A549 (cell line): ENCODE measurements at regions not wholly inside any gene's neighbourhood (a gene's known extent, or its start where the extent isn't known, plus 50 kb on each side); places are given as distances from the start of the nearest gene placed in this dataset.

Experiments used
- ATAC-seq, 2 experiments: fragments of 200-7000 bp in 1 of 2; fragments of >200 bp in 1 of 2; cut with Nextera tagmentation in 1 of 2; cut with Tn5 transposase in 1 of 2; 3 replicates each; pipeline versions ENCODE4 v1.8.0 to v1.9.1; 2018 to 2020; ENCODE audit warnings: mild to moderate bottlenecking in 1 of 2, moderate library complexity in 1 of 2
- CTCF ChIA-PET: fragments of 300-600 bp; sonication (Branson Sonifier 250); formaldehyde crosslinking; extraction: SDS; loops from one replicate; lab custom pipeline; 2021; ENCODE audit warnings: antibody characterized with exemption, inconsistent platforms; lab: Yijun Ruan, JAX
- POLR2A ChIA-PET: fragments of 350-600 bp; formaldehyde crosslinking; extraction: SDS; loops from one replicate; lab custom pipeline; 2021; ENCODE audit warnings: antibody characterized with exemption, inconsistent platforms; lab: Yijun Ruan, JAX
- DNase-seq, 2 experiments: peaks; one replicate each; pipeline versions ENCODE4 v3.0.0 to v3.0.0-alpha.2; 2011 to 2016; ENCODE audit warnings: low read depth in 1 of 2, low spot score in 1 of 2
- FAIRE-seq: peaks from 2 replicates; lab custom pipeline; 2011; peaks lifted over from hg19 to GRCh38; lab: Jason Lieb, UNC
- H3K27ac ChIP-seq, 2 experiments: fragments of >200 bp; sonication (Bioruptor Twin); formaldehyde crosslinking; 3 replicates each; pipeline ENCODE4 v1.5.1; 2016 to 2017
- H3K4me1 ChIP-seq: fragments of >200 bp; sonication (Bioruptor Twin); formaldehyde crosslinking; 3 replicates; pipeline ENCODE4 v1.6.1; 2016
- H3K4me2 ChIP-seq: fragments of >200 bp; sonication (Bioruptor Twin); formaldehyde crosslinking; 3 replicates; pipeline ENCODE4 v1.6.1; 2016
- H3K4me3 ChIP-seq: fragments of >200 bp; sonication (Bioruptor Twin); formaldehyde crosslinking; 3 replicates; pipeline ENCODE4 v1.5.1; 2016
- H3K9me3 ChIP-seq: fragments of >200 bp; sonication (Bioruptor Twin); formaldehyde crosslinking; 3 replicates; pipeline ENCODE4 v1.6.1; 2016
- EHMT2 ChIP-seq: fragments of 200-600 bp; sonication (generic); IDR thresholded peaks from 2 replicates; pipeline ENCODE4 v1.6.1; 2016; ENCODE audit warnings: antibody characterized with exemption, low read depth, mild to moderate bottlenecking, moderate library complexity
- EP300 ChIP-seq, 2 experiments: fragments of >200 bp; sonication (Bioruptor Twin); formaldehyde crosslinking; IDR thresholded peaks; 2 replicates in 1 of 2; 3 replicates in 1 of 2; pipeline ENCODE4 v1.6.1; 2016 to 2017
- ESRRA ChIP-seq: fragments of 150-350 bp; IDR thresholded peaks from 2 replicates; pipeline ENCODE4 v1.6.1; 2014; ENCODE audit warnings: mild to moderate bottlenecking, low read length, borderline replicate concordance
- HDAC2 ChIP-seq: fragments of 200-600 bp; sonication (generic); IDR thresholded peaks from 2 replicates; pipeline ENCODE4 v1.6.1; 2016
- HEYL ChIP-seq: fragments of 250-450 bp; sonication (Bioruptor Pico); IDR thresholded peaks from 2 replicates; pipeline ENCODE4 v1.8.0; 2021; ENCODE audit warnings: mild to moderate bottlenecking, moderate library complexity
- HOXB5 ChIP-seq: fragments of 250-450 bp; sonication (Bioruptor Pico); IDR thresholded peaks from 2 replicates; pipeline ENCODE4 v1.5.0; 2020; ENCODE audit warnings: mild to moderate bottlenecking, moderate library complexity
- KDM1A ChIP-seq: fragments of 200-600 bp; sonication (generic); IDR thresholded peaks from 2 replicates; pipeline ENCODE4 v1.6.1; 2016; ENCODE audit warnings: low read depth, mild to moderate bottlenecking
- NFE2L2 ChIP-seq: fragments of 150-350 bp; conservative IDR thresholded peaks from 2 replicates; pipeline ENCODE4 v1.6.1; 2014; ENCODE audit warnings: low read length
- NR3C1 ChIP-seq: fragments of >200 bp; sonication (Bioruptor Twin); formaldehyde crosslinking; IDR thresholded peaks from 3 replicates; pipeline ENCODE4 v1.6.1; 2017
- PHF8 ChIP-seq: fragments of 200-600 bp; sonication (generic); IDR thresholded peaks from 2 replicates; pipeline ENCODE4 v1.6.1; 2016; ENCODE audit warnings: low read depth, mild to moderate bottlenecking, antibody characterized with exemption, moderate library complexity, borderline replicate concordance
- POLR2AphosphoS2 ChIP-seq: conservative IDR thresholded peaks from 2 replicates; pipeline ENCODE4 v1.6.1; 2012; ENCODE audit warnings: low read length, improper control_type of control experiment, inconsistent platforms
- RAD21 ChIP-seq, 2 experiments: fragments of >200 bp in 1 of 2; sonication (Bioruptor Twin) in 1 of 2; formaldehyde crosslinking in 1 of 2; IDR thresholded peaks in 1 of 2; conservative IDR thresholded peaks in 1 of 2; 2 replicates in 1 of 2; 3 replicates in 1 of 2; pipeline ENCODE4 v1.6.1; 2012 to 2018; ENCODE audit warnings: inconsistent platforms in 1 of 2
- RARB ChIP-seq: fragments of 250-450 bp; sonication (Bioruptor Pico); IDR thresholded peaks from 2 replicates; pipeline ENCODE4 v1.8.0; 2021; ENCODE audit warnings: mild to moderate bottlenecking, moderate library complexity
- RCOR1 ChIP-seq: fragments of 150-350 bp; IDR thresholded peaks from 2 replicates; pipeline ENCODE4 v1.6.1; 2014; ENCODE audit warnings: antibody characterized with exemption, low read length, low read depth
- TP53 ChIP-seq: fragments of 250-450 bp; sonication (Bioruptor Pico); IDR thresholded peaks from 2 replicates; pipeline ENCODE4 v1.5.0; 2021; ENCODE audit warnings: mild to moderate bottlenecking, moderate library complexity
- ZC3H11A ChIP-seq: fragments of 450-650 bp; IDR thresholded peaks from 2 replicates; pipeline ENCODE4 v1.6.1; 2014; ENCODE audit warnings: antibody characterized with exemption, mild to moderate bottlenecking
- ZFP36 ChIP-seq: fragments of 450-650 bp; IDR thresholded peaks from 2 replicates; pipeline ENCODE4 v1.6.1; 2014; ENCODE audit warnings: borderline replicate concordance; ENCODE audit not compliant: partially characterized antibody
- ZNF302 ChIP-seq: fragments of 250-450 bp; sonication (Bioruptor Pico); IDR thresholded peaks from 2 replicates; pipeline ENCODE4 v1.9.0; 2021; ENCODE audit warnings: inconsistent platforms, mild to moderate bottlenecking, moderate library complexity
- ZSCAN20 ChIP-seq: fragments of 250-450 bp; sonication (Bioruptor Pico); IDR thresholded peaks from 2 replicates; pipeline ENCODE4 v1.8.0; 2022; ENCODE audit warnings: mild to moderate bottlenecking, moderate library complexity
- WGBS: methylation state at CpG from one replicate; pipeline ENCODE4 v1.1.6; 2017; ENCODE audit errors: missing lambda C conversion rate; 5-methylcytosine and 5-hydroxymethylcytosine counted together
- TF ChIP-seq, protein P1 (sequence below): fragments of 150-350 bp; IDR thresholded peaks from 2 replicates; pipeline ENCODE4 v1.6.1; 2014; ENCODE audit warnings: low read depth, mild to moderate bottlenecking, low read length
- TF ChIP-seq, protein P2 (sequence below): IDR thresholded peaks from 2 replicates; pipeline ENCODE4 v1.6.1; 2012; ENCODE audit warnings: low read depth, borderline replicate concordance
- TF ChIP-seq, protein P3 (sequence below): fragments of 450-650 bp; IDR thresholded peaks from 2 replicates; pipeline ENCODE4 v1.6.1; 2014; ENCODE audit warnings: antibody characterized with exemption
- TF ChIP-seq, protein P4 (sequence below): fragments of 200-600 bp; sonication (generic); IDR thresholded peaks from 2 replicates; pipeline ENCODE4 v1.6.1; 2016; ENCODE audit warnings: antibody characterized with exemption, mild to moderate bottlenecking, moderate library complexity

DNA sequence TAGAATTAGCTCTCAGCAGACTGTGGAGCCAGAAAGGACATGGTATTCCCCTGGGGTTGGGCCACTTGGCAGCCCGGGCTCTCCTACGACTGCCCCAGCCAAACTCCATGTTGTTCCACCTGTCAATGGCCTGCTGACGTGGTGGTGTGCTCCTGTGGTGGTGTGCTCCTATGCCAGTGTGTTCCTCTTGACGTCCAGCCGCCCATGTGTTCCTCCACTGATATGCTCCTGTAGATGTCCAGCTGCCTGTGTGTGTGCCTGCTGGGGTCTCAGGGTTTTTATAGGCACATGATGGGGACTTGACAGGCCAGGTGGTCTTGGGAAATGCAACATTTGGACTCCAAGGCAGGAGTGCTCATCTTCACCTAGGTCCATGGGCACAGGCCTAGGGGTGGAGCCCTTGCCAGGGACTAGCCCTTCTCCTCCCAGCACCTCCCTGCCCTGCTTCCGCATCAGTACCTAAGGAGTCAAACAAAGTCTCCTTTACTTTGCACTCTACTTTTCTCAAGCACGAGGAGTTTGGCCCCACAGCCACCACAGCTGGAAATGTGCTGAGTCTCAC is 133.5 kb downstream of the TINAG start:
- H3K4me1 ChIP-seq: no peaks in the 10 kb centered on the region
- WGBS: 45% methylated on average over 4 of the region's 7 CpGs
- no peak for ATAC-seq
- POLR2A ChIA-PET: no interaction called here
- no peak for DNase-seq
- TF ChIP-seq KDM1A: no peak
- TF ChIP-seq, protein P1, sequence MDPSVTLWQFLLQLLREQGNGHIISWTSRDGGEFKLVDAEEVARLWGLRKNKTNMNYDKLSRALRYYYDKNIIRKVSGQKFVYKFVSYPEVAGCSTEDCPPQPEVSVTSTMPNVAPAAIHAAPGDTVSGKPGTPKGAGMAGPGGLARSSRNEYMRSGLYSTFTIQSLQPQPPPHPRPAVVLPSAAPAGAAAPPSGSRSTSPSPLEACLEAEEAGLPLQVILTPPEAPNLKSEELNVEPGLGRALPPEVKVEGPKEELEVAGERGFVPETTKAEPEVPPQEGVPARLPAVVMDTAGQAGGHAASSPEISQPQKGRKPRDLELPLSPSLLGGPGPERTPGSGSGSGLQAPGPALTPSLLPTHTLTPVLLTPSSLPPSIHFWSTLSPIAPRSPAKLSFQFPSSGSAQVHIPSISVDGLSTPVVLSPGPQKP: no peak
- TF ChIP-seq ZFP36: no peak
- TF ChIP-seq, all 56 proteins: peak for 0
- FAIRE-seq: no peak
- H3K4me2 ChIP-seq: no peak overlapping the region
- H3K27ac ChIP-seq: no peak overlapping the region
- CTCF ChIA-PET: no interaction called here
- no peak overlapping the region for H3K4me3 ChIP-seq
- H3K9me3 ChIP-seq: no peaks in the 10 kb centered on the region

DNA sequence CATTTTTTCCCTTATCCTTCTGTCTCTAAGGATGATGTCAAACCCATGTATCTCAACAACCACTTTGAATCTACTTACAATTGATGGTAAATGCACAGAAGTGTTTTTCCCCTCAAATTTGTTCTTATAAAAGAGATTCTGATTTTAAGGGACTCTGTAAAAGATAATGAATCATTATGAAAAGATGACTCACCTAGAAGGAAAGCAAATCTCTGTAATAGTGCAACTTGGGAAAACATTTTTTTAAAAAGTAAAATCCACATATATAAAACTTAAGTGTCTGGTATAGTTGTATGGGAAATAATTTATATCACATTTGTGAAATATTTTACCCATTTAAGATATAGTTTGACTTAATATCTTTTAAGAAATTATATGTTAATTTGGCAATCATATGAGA is 137.0 kb downstream of the TINAG start:
- TF ChIP-seq, protein P1: no peak
- no peak for TF ChIP-seq RAD21 (conservative IDR thresholded peaks at IDR 0.05 in 1 of 2, IDR thresholded peaks at IDR 0.05 in 1 of 2)
- TF ChIP-seq EP300 (IDR thresholded peaks at IDR 0.05): no peak
- no peak for TF ChIP-seq EHMT2
- TF ChIP-seq HEYL (CRISPR knock-in tag): no peak
- TF ChIP-seq TP53 (CRISPR knock-in tag): no peak
- TF ChIP-seq, protein P2, sequence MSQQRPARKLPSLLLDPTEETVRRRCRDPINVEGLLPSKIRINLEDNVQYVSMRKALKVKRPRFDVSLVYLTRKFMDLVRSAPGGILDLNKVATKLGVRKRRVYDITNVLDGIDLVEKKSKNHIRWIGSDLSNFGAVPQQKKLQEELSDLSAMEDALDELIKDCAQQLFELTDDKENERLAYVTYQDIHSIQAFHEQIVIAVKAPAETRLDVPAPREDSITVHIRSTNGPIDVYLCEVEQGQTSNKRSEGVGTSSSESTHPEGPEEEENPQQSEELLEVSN: no peak
- TF ChIP-seq ESRRA: no peak
- no peak for TF ChIP-seq ZSCAN20 (CRISPR knock-in tag)
- no peak for TF ChIP-seq HDAC2
- no peak for TF ChIP-seq RCOR1
- no peak for ATAC-seq
- no peak for FAIRE-seq
- no peak overlapping the region for H3K4me3 ChIP-seq
- no peak overlapping the region for H3K4me2 ChIP-seq
- H3K9me3 ChIP-seq: no peaks in the 10 kb centered on the region
- CTCF ChIA-PET: no interaction called here
- DNase-seq: no peak
- POLR2A ChIA-PET: no interaction called here
- H3K27ac ChIP-seq: no peak overlapping the region
- H3K4me1 ChIP-seq: no peaks in the 10 kb centered on the region

DNA sequence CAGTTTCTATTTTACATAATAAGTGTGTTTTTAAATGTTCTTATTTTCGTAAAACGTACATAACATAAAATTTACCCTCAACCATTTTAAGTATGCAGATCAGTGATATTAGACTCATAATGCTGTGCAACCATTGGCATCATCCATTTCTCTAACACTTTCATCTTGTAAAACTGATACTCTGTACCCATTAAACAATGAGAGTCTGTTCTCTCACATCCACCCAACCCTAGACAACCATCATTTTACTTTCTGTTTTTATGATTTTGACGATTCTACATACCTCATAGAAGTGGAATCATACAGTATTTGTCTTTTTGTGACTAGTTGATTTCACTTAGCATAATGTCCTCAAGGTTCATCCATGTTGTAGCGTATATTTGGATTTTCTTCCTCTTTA is 140.4 kb downstream of the TINAG start:
- no peak overlapping the region for H3K27ac ChIP-seq
- TF ChIP-seq ZNF302: no peak
- H3K4me1 ChIP-seq: no peaks in the 10 kb centered on the region
- WGBS: 27% methylated on average over 4 of the region's 4 CpGs
- ChIA-PET POLR2A (no interaction called here), CTCF (no interaction called here)
- ATAC-seq (no peak), DNase-seq (no peak), FAIRE-seq (no peak)
- H3K4me3 ChIP-seq: no peak overlapping the region
- no peaks in the 10 kb centered on the region for H3K9me3 ChIP-seq
- H3K4me2 ChIP-seq: no peak overlapping the region

DNA sequence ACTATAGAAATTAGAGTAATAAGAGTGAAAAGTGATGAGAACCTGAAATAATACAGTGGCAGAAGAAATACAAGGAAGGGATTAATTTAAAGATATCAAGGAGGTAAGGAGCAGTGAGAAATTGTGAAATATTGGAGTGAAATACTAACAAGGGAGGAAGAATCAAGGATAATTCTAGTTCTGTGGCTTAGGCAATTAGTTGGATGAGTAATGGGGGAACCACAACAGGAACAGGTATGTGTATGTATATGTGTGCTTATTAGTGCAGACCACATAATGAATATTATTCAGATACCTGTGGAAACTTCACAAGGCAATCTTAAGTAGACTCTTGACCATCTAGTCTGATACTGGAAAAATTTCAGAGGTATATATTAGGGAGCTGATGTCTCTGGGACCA is 143.3 kb downstream of the TINAG start:
- Histone ChIP-seq H3K4me3 (no peak overlapping the region), H3K9me3 (no peaks in the 10 kb centered on the region), H3K4me2 (no peak overlapping the region), H3K27ac (no peak overlapping the region), H3K4me1 (no peaks in the 10 kb centered on the region)
- FAIRE-seq (no peak), ATAC-seq (no peak), DNase-seq (no peak)
- ChIA-PET POLR2A (no interaction called here), CTCF (no interaction called here)
- TF ChIP-seq NR3C1 (no peak), ZFP36 (no peak), HEYL (CRISPR knock-in tag) (no peak), HOXB5 (CRISPR knock-in tag) (no peak), RAD21 (conservative IDR thresholded peaks at IDR 0.05 in 1 of 2, IDR thresholded peaks at IDR 0.05 in 1 of 2) (no peak), ZC3H11A (no peak), RARB (no peak), PHF8 (no peak), POLR2AphosphoS2 (no peak), NFE2L2 (no peak)
- TF ChIP-seq, protein P3, sequence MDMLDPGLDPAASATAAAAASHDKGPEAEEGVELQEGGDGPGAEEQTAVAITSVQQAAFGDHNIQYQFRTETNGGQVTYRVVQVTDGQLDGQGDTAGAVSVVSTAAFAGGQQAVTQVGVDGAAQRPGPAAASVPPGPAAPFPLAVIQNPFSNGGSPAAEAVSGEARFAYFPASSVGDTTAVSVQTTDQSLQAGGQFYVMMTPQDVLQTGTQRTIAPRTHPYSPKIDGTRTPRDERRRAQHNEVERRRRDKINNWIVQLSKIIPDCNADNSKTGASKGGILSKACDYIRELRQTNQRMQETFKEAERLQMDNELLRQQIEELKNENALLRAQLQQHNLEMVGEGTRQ: no peak
- TF ChIP-seq, protein P4, sequence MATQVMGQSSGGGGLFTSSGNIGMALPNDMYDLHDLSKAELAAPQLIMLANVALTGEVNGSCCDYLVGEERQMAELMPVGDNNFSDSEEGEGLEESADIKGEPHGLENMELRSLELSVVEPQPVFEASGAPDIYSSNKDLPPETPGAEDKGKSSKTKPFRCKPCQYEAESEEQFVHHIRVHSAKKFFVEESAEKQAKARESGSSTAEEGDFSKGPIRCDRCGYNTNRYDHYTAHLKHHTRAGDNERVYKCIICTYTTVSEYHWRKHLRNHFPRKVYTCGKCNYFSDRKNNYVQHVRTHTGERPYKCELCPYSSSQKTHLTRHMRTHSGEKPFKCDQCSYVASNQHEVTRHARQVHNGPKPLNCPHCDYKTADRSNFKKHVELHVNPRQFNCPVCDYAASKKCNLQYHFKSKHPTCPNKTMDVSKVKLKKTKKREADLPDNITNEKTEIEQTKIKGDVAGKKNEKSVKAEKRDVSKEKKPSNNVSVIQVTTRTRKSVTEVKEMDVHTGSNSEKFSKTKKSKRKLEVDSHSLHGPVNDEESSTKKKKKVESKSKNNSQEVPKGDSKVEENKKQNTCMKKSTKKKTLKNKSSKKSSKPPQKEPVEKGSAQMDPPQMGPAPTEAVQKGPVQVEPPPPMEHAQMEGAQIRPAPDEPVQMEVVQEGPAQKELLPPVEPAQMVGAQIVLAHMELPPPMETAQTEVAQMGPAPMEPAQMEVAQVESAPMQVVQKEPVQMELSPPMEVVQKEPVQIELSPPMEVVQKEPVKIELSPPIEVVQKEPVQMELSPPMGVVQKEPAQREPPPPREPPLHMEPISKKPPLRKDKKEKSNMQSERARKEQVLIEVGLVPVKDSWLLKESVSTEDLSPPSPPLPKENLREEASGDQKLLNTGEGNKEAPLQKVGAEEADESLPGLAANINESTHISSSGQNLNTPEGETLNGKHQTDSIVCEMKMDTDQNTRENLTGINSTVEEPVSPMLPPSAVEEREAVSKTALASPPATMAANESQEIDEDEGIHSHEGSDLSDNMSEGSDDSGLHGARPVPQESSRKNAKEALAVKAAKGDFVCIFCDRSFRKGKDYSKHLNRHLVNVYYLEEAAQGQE: no peak
